SKM-1 treated with dmso at 0.1 percent for 144 hours (cell line): ENCODE measurements at regions not wholly inside any gene's neighbourhood (a gene's known extent, or its start where the extent isn't known, plus 50 kb on each side); places are given as distances from the start of the nearest gene placed in this dataset.

Experiments used
- DNase-seq: peaks from one replicate; lab custom pipeline; 2025; ENCODE audit not compliant: unreplicated experiment; lab: John Stamatoyannopoulos, UW

GRCh38 chr1:14094611-14095400 lies 394.8 kb downstream of the PRDM2 start:
- DNase-seq = peak; percentile 26

GRCh38 chr1:14098294-14098913 lies 398.4 kb downstream of the PRDM2 start:
- no peak for DNase-seq

GRCh38 chr1:14100444-14100843 lies 400.5 kb downstream of the PRDM2 start:
- no peak for DNase-seq

GRCh38 chr1:14100919-14101318 lies 400.9 kb downstream of the PRDM2 start:
- DNase-seq = no peak

GRCh38 chr1:14102180-14102579 lies 402.2 kb downstream of the PRDM2 start:
- no peak for DNase-seq

- DNase-seq = no peak
Measured at GRCh38 chr1:14103878-14104430, 404.0 kb downstream of the PRDM2 start.

GRCh38 chr1:14106126-14106525 lies 406.1 kb downstream of the PRDM2 start:
- no peak for DNase-seq

GRCh38 chr1:14106679-14107313 lies 406.8 kb downstream of the PRDM2 start:
- DNase-seq = no peak

- no peak for DNase-seq
Measured at GRCh38 chr1:14108356-14109275, 408.6 kb downstream of the PRDM2 start.

- no peak for DNase-seq
Measured at GRCh38 chr1:14109276-14109635, 409.3 kb downstream of the PRDM2 start.

GRCh38 chr1:14110040-14110439 lies 410.1 kb downstream of the PRDM2 start:
- no peak for DNase-seq

- DNase-seq = no peak
Measured at GRCh38 chr1:14111121-14111520, 411.1 kb downstream of the PRDM2 start.

GRCh38 chr1:14112613-14113012 lies 412.6 kb downstream of the PRDM2 start:
- no peak for DNase-seq

- DNase-seq = no peak
Measured at GRCh38 chr1:14113271-14113670, 413.3 kb downstream of the PRDM2 start.

GRCh38 chr1:14113841-14114567 lies 414.0 kb downstream of the PRDM2 start:
- DNase-seq = no peak

- no peak for DNase-seq
Measured at GRCh38 chr1:14115976-14116375, 416.0 kb downstream of the PRDM2 start.

GRCh38 chr1:14117700-14118099 lies 417.7 kb downstream of the PRDM2 start:
- no peak for DNase-seq

- DNase-seq = no peak
Measured at GRCh38 chr1:14118691-14119485, 418.9 kb downstream of the PRDM2 start.

- DNase-seq = no peak
Measured at GRCh38 chr1:14120895-14121294, 420.9 kb downstream of the PRDM2 start.
